NOMO-1 treated with DMSO at 0.1 percent for 48 hours (cell line): ENCODE measurements at regions not wholly inside any gene's neighbourhood (a gene's known extent, or its start where the extent isn't known, plus 50 kb on each side); places are given as distances from the start of the nearest gene placed in this dataset.
"Not testable (repeated sequence)": the region's sequence is repeated elsewhere in the genome, so short reads cannot be mapped to it uniquely, and the experiment has no call there.

Source experiments
- DNase-seq: peaks from one replicate; lab custom pipeline; 2025; ENCODE audit not compliant: unreplicated experiment; lab: John Stamatoyannopoulos, UW

GRCh38 chr3:169029674-169030285 lies 633.7 kb downstream of the MECOM start:
- no peak for DNase-seq

- no peak for DNase-seq
These were observed 634.8 kb downstream of the MECOM start for GRCh38 chr3:169028716-169029115.

- no peak for DNase-seq
These were observed 636.8 kb downstream of the MECOM start for GRCh38 chr3:169026543-169027182.

GRCh38 chr3:169022457-169022856 lies 641.1 kb downstream of the MECOM start:
- DNase-seq, result no peak

- DNase-seq, result no peak
These were observed 643.1 kb downstream of the MECOM start for GRCh38 chr3:169020371-169020770.

GRCh38 chr3:169009453-169009852 lies 654.1 kb downstream of the MECOM start:
- DNase-seq, result no peak

DNA sequence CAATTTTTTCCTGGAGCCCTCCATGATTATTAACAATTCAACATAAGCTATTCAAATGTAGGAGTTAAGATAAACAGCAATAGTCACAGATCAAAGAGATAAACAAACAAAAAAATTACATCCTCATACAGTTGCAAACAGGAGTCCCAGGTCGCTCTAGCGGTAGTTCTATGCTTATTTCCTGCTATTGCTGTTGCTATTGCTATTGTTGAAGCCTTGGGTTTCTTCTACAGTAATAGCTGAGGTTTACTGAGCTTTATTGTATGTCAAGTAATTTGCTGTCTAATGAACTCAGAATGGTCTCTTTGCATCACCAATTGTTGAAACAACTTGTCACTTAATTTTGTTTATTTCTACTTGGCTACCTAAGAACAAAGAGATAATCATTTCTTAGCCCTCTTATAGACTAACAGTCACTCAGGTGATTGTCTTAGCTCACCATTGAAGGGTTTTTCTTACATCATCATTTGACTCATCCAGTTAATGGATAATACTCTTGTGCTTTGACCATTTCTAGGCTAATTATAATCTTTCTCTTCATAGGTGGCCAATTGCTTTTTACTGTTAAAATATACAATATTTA lies 654.6 kb downstream of the MECOM start:
- DNase-seq, result no peak

DNA sequence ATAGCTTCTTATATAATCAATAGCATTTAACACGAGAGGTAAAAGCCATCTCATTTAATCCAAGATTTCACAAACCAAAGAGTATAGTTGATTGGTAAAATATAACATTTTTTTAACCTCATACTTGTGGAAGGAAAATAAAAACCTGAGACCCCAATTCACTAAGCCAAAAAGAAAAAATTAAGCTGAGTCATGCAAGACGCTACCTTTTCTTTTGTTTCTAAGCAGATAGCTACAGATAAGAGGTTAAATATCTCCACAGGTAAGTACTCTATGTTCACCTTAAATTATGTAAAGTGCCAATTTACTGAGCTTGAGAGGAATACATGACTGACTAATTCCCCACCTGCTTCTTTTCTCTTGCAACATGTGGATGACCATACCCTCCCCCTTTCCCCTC lies 656.4 kb downstream of the MECOM start:
- no peak for DNase-seq

GRCh38 chr3:169006398-169006797 lies 657.1 kb downstream of the MECOM start:
- DNase-seq, result not testable (repeated sequence)

GRCh38 chr3:169002689-169003088 lies 660.8 kb downstream of the MECOM start:
- DNase-seq, result no peak

DNA sequence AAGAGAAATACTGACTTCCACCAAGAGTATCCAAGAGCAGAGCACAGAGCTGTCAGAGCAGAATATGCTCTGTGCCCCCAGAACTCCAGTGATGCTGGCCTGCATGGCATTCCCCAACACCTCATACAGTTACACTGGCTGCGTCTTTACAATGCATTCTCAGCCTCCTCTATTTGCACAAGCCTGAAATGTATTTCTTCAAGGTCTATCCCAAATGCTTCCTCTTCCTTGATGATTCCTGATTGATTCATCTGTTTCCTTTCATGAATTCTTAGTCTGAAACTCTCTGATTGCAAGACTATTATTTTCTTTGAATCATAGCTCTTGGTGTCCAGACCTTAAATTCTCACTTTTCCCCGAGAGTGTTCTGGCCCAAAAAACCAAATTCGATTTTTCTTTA lies 664.7 kb downstream of the MECOM start:
- DNase-seq, result no peak

- DNase-seq, result no peak
These were observed 666.0 kb downstream of the MECOM start for GRCh38 chr3:168997488-168997887.

DNA sequence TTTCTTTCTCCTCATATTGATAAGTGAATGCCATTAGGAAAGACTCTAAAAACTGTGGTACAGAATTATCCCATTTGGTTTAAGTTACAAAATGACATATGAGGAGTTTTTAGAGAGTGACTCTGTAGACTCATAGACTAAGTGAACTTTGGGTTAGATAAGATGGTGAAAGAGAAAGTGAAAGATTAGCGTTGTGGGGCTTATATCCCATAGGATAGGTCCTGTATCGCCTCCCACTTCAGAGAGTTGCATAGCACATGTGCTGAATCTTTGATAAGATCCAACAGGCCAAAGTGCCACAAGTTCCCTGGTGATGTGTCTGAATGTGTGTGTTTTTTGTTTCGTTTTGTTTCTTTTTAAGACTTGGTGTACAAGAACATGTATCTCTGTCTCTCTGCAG lies 666.9 kb downstream of the MECOM start:
- no peak for DNase-seq

DNA sequence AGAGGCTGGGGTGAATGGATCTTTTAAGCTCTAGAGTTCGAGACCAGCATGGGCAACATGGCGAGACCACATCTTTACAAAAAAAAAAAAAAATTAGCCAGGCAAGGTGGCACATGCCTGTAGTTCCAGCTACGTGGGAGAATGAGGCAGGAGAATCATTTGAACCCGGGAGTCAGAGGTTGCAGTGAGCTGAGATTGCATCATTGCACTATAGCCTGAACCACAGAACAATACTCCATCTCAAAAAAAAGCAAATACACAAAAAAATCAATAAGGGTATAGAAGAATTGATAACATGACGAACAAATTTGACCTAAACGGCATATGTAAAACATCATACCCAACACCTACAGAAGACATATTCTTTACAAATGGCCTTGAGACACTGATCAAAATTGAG lies 668.4 kb downstream of the MECOM start:
- no peak for DNase-seq

- DNase-seq, result no peak
These were observed 671.7 kb downstream of the MECOM start for GRCh38 chr3:168991803-168992202.

GRCh38 chr3:168990621-168991020 lies 672.9 kb downstream of the MECOM start:
- no peak for DNase-seq

DNA sequence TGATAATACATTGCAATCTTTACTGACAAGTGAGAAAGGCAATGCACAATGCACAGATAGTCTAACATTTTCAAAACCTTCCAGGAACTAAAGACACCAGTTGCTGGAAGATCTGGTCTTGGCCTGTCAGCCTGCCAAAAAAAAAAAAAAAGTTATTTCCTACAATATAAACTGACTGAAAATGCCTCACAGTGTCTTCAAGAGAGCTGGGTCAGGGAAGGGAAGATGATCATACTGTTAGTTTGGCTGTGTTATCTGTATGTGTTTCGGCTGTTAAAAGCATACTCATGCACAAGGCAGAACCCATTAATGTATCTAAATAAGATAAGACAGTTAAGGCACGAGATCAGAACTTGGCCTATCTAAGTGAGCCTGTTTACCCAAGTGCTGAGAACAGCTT lies 673.4 kb downstream of the MECOM start:
- DNase-seq, result no peak

DNA sequence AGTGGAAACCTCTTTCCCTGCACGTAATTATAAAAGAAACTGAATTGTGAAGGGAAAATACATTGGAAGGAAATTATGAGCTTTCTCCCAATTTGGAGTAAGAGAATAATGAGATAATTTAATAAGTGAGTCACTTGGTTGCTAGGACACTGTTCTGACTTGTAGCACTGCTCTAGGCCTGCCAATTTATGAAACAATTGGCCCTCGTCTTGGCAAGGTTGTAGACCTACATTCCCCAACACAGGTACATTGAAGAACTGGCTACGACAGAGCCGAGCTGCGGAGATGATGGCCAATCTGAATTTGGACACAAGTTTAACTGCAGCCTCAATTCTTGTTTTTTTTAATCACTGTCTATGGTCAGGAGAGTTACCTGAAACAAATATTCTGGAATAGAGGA lies 674.1 kb downstream of the MECOM start:
- DNase-seq, result no peak

GRCh38 chr3:168988853-168989252 lies 674.7 kb downstream of the MECOM start:
- DNase-seq, result no peak

DNA sequence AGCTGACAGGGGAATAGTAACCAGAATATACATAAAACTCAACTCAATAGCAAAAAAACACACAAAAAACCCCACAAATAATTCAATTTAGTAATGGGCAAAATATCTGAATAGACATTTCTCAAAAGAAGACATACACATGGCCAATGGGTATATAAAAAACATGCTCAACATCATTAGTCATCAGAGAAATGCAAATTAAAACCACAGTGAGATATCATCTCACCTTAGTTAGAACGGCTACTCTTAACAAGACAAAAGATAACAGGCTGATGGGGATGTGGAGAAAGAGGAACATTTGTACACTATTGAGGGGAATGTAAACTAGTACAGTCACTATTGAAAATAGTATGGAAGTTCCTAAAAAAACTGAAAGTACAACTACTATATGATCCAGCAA lies 678.6 kb downstream of the MECOM start:
- no peak for DNase-seq

- no peak for DNase-seq
These were observed 680.5 kb downstream of the MECOM start for GRCh38 chr3:168983046-168983445.

DNA sequence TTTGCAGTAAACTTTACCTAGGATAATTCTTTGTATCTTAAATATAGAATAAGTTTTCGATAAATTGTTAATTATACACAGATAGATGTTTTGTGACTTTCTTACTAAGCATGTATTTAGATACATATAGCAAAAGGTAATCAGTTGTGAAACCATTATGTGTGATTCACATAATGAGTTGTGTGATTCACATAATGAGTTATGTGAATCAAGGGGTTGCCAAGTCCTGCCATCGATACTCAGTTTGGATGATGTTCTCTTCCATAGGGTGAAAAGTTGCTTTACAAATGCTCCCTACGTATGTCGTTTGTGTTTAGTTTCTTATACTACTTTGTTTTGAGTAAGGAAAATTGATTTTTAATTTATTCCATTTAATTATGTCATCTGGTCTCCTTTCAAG lies 682.1 kb downstream of the MECOM start:
- no peak for DNase-seq
